Astrocyte of the spinal cord (primary cell): ENCODE measurements at regions not wholly inside any gene's neighbourhood (a gene's known extent, or its start where the extent isn't known, plus 50 kb on each side); places are given as distances from the start of the nearest gene placed in this dataset.
A peak's percentile ranks its signal among the peaks of the same experiment; 100 is the strongest.
"Not testable (repeated sequence)": the region's sequence is repeated elsewhere in the genome, so short reads cannot be mapped to it uniquely, and the experiment has no call there.

Experiments used
- DNase-seq: peaks from one replicate; pipeline ENCODE4 v3.0.0; 2011; ENCODE audit warnings: low read depth, low spot score
- H3K4me3 ChIP-seq: 2 replicates; pipeline ENCODE4 v1.5.1; 2011; ENCODE audit warnings: low read depth, mild to moderate bottlenecking, low read length, moderate library complexity
- in situ Hi-C: cut with HindIII; loops from 2 replicates; pipeline ENCODE4 v1.10.0; 2017; ENCODE audit warnings: low sequenced_read_pairs
- TF ChIP-seq, protein P1 (sequence below): IDR thresholded peaks from 2 replicates; pipeline ENCODE4 v1.5.1; 2012; ENCODE audit warnings: low read depth, mild to moderate bottlenecking, low read length, inconsistent platforms

DNA sequence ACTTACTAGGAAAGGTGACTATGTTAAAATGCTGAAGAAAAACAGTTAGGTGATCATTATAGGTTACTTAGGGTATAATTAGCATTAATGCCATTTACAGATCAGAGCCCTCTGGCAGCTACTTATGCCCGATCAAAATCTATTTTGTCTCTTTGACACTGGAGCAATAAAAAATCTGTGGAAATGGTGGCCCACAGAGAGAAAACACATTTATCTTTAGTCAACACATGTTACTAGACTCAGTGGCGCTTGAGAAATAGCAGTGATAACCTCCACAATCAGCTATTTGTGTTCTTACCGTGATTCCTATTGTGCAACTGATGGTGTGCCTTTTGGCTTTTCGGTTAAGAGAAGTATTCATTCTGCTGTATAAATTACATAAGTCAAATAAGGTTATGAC lies 1519.6 kb downstream of the PCDH9 start:
- in situ Hi-C loops, result no loop called here
- TF ChIP-seq, protein P1, sequence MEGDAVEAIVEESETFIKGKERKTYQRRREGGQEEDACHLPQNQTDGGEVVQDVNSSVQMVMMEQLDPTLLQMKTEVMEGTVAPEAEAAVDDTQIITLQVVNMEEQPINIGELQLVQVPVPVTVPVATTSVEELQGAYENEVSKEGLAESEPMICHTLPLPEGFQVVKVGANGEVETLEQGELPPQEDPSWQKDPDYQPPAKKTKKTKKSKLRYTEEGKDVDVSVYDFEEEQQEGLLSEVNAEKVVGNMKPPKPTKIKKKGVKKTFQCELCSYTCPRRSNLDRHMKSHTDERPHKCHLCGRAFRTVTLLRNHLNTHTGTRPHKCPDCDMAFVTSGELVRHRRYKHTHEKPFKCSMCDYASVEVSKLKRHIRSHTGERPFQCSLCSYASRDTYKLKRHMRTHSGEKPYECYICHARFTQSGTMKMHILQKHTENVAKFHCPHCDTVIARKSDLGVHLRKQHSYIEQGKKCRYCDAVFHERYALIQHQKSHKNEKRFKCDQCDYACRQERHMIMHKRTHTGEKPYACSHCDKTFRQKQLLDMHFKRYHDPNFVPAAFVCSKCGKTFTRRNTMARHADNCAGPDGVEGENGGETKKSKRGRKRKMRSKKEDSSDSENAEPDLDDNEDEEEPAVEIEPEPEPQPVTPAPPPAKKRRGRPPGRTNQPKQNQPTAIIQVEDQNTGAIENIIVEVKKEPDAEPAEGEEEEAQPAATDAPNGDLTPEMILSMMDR, result no peak
- H3K4me3 ChIP-seq, result no peak overlapping the region
- DNase-seq, result no peak

DNA sequence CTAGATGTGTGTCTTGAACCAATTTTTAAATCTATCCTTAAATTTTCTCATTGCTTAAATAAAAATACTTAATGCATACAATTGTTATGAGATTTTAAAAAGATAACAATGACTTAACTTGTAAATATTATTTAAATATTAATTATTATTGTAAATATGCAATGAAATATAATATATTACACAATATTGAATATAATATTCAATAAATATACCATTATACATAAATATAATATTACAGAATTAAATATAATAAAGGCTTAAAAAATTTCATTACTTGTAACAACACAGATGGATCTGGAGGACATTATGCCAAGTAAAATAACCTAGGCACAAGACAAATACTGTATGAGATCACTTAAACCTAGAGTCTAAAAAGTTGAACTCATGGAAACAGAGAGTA lies 1532.3 kb downstream of the PCDH9 start:
- H3K4me3 ChIP-seq, result no peak overlapping the region
- in situ Hi-C loops, result no loop called here
- TF ChIP-seq, protein P1, result no peak
- DNase-seq, result no peak

DNA sequence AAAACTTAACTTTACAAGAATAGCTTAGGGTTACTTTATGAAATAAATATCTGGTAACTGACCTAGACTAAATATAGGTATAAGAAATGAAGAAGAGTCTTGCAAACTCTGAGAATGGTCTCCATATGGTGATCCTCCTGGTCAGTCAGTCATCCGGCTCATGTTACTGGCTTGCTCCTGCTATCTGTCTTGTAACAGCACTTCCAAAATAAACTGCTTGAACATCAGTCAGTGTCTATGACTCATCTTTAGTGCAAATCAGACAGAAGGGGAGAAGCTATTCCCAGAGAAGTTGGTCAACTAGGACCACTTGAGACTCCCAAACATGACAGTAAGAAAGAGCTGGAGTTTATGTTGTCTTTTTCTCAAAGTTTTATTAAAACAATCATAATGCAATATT lies 1550.9 kb downstream of the PCDH9 start:
- no peak overlapping the region for H3K4me3 ChIP-seq
- in situ Hi-C loops, result no loop called here
- peak; percentile 46 for DNase-seq
- TF ChIP-seq, protein P1, result no peak

DNA sequence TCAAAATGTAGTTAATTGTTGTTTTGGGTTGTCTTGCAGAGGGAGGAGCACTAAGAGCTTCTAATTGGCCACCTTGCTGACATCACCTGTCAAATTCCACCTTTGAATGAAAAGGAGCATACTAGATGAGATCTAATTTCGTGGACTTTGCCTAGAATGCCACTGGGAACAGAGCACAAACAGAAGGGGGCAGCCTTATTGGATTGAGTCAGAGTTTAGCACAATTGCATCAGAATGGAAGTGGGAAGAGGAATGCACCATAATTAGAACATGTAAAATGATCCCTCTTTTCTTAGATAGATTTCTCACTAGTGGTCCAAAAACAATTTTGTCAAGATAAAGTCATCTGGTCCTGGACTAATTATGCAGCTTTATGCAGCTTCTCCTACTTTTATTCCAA lies 1552.2 kb downstream of the PCDH9 start:
- TF ChIP-seq, protein P1, result no peak
- no peak for DNase-seq
- in situ Hi-C loops, result no loop called here
- no peak overlapping the region for H3K4me3 ChIP-seq

DNA sequence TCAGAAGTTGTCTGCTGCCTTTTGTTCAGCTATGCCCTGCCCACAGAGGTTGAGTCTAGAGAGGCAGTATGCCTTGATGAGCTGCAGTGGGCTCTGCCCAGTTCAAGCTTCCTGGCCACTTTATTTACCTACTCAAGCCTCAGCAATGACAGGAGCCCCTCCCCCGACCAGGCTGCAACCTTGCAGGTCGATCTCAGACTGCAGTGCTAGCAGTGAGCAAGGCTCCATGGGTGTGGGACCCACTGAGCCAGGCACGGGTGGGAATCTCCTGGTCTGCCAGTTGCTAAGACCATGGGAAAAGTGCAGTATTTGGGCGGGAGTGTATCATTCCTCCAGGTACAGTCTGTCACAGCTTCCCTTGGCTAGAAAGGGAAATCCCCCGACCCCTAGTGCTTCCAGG lies 1554.8 kb downstream of the PCDH9 start:
- DNase-seq, in situ Hi-C loops, H3K4me3 ChIP-seq: not testable (repeated sequence)

DNA sequence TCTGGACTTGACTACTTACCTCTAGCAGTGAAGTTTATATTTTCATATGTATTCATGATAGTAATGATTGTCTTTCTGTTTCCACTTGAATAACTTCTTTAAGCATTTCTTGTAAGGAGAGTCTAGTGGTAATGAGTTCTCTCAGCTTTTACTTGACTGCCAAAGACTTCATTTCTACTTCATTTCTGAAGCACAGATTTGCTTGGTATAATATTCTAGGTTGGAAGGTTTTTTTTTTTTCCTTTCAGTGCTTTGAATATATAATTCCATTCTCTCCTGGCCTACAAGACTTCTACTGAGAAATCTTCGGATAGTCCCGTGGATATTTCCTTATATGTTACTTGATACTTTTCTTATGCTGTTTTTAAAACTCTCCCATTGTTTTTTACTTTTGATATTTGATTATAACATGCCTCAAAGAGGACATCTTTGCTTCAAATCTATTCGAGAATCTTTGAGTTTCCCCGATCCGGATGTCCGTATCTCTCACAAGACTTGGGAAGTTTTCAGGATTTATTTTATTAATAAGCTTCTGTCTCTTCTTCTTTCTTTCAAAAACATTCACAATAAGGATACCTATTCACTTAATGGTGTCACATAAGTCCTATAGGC lies 1560.0 kb downstream of the PCDH9 start:
- in situ Hi-C loops, result no loop called here
- no peak for DNase-seq
- H3K4me3 ChIP-seq, result no peak overlapping the region
- TF ChIP-seq, protein P1, result no peak

DNA sequence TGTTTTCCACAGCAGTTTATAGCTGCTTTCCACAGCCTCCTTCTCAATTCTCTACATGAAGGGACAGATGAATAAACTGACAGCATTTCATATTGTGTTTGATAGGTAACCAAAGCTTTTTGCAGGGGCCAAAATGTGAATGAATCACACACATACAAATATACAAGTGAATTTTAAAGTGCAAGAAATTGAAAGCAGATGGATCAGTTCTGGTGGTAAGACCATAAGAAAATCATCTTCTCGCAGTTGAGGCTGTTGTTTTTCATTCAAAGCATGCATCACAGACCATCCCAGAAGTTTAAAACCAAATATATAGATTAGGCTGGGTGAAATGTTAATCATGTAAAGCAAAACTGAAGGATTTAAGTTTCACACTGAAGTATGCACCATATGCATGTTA lies 1569.4 kb downstream of the PCDH9 start:
- in situ Hi-C loops, result no loop called here
- DNase-seq, result peak; percentile 4
- H3K4me3 ChIP-seq, result no peak overlapping the region
- TF ChIP-seq, protein P1, result no peak
